ENCODE measurements at regions not wholly inside any gene's neighbourhood (a gene's known extent, or its start where the extent isn't known, plus 50 kb on each side); places are given as distances from the start of the nearest gene placed in this dataset.

DNA sequence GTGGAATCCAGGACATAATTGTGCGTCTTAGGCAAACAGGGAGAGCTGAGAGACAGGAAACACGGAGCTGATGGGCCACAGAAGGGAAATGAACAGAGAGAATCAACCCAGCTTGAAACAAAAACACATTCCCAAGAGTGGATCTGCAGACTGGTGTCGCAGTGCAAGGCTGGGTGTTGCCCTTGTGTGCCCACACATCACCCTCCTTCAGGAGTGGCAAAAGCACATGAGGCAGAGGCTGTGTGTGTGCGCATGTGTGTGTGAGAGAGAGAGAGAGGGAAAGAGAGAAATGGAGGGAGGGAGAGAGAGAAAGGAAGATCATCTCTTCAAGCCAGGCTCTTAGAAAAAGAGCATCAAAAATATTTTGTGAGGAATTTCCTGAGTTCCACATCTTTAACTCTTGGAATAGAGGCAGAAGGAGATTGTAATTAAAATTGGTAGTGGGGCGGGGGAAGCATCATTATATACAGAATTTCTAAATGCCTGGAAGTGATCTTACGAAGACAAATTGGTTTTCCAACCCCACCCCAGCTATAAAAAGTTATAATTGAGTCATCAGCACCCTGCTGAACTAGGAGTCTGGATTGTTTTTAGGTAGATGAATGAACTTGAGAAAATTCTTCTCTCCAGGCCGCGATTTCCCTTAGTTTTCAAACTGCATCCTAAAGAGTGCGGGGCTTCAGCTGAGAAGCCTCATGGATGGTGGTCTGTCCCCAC, 480.7 kb downstream of the NPHP4 start:
- Histone ChIP-seq H4K20me1 (ENCODE audit: control insufficient read depth, extremely low read depth, insufficient read depth, low read length) (no peaks in the 10 kb centered on the region), H3K9me3 (ENCODE audit: control insufficient read depth, insufficient read depth, low read depth, low read length) (no peaks in the 10 kb centered on the region)
- TF ChIP-seq, protein P1, sequence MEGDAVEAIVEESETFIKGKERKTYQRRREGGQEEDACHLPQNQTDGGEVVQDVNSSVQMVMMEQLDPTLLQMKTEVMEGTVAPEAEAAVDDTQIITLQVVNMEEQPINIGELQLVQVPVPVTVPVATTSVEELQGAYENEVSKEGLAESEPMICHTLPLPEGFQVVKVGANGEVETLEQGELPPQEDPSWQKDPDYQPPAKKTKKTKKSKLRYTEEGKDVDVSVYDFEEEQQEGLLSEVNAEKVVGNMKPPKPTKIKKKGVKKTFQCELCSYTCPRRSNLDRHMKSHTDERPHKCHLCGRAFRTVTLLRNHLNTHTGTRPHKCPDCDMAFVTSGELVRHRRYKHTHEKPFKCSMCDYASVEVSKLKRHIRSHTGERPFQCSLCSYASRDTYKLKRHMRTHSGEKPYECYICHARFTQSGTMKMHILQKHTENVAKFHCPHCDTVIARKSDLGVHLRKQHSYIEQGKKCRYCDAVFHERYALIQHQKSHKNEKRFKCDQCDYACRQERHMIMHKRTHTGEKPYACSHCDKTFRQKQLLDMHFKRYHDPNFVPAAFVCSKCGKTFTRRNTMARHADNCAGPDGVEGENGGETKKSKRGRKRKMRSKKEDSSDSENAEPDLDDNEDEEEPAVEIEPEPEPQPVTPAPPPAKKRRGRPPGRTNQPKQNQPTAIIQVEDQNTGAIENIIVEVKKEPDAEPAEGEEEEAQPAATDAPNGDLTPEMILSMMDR (conservative IDR thresholded peaks at IDR 0.05 in 1 of 2, IDR thresholded peaks at IDR 0.05 in 1 of 2; ENCODE audit: low read depth in 1 of 2, low read length in 2 of 2): no peak

DNA sequence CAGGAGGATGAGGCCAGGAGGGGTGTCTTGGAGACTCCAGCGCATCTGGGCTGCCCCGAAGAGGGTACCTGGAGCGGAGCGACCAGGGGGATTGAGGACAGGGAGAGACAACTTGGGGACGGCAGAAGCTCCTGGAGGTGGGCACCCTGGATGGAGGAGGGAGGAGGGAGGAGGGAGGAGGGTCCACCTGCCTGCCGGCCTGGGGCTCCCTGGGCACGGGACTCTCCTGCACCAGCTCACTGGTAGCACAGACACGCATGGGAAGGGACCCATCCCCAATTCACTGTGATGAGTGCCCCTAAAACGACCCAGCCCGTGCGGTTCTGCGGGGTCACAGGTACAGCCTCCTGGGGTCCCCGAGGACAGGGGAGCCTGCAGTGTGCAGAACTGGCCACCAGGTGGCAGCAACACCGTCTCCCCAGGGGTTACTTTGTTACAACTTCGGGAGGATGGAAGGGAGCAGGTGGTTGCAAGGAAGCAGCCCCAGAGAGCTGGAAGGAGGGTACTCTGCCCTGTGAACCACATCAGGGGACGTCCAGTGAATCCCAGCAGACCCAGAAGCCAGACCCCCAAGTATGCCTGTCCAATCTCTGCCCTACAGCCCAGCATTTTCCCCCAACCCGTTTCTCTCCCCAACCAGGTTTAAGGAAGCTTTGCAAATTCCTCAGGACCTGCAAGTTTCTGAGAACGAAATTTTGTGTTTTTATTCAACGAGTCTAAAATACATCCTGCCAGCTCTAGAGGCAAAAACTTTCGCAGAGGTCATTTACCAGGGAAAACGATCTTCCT, 482.4 kb downstream of the NPHP4 start:
- no peak overlapping the region for H3K9ac ChIP-seq (ENCODE audit: insufficient read depth, low read length)
- no peaks in the 10 kb centered on the region for H3K36me3 ChIP-seq (ENCODE audit: control insufficient read depth, insufficient read depth, low read length)
- no peaks in the 10 kb centered on the region for H3K27me3 ChIP-seq (ENCODE audit: control insufficient read depth, insufficient read depth, low read length)
- DNase-seq (ENCODE audit: low read depth in 2 of 2): peak; percentile 6 to 20
- no peak overlapping the region for H3K4me3 ChIP-seq (replicated peaks in 1 of 4; ENCODE audit: control extremely low read depth in 1 of 4, insufficient read depth in 1 of 4, low read depth in 3 of 4, low read length in 4 of 4)
- no peaks in the 10 kb centered on the region for H4K20me1 ChIP-seq (ENCODE audit: control insufficient read depth, extremely low read depth, insufficient read depth, low read length)
- no peak overlapping the region for H2AFZ ChIP-seq (ENCODE audit: low read length)
- H3K27ac ChIP-seq (ENCODE audit: insufficient read depth, low read length): no peak overlapping the region
- no peak overlapping the region for H3K4me2 ChIP-seq (ENCODE audit: extremely low read depth, insufficient read depth, low read length)
- no peak for TF ChIP-seq EZH2 (IDR thresholded peaks at IDR 0.05; ENCODE audit: low read length, missing control alignments)
- TF ChIP-seq, protein P1 (conservative IDR thresholded peaks at IDR 0.05 in 1 of 2, IDR thresholded peaks at IDR 0.05 in 1 of 2; ENCODE audit: low read depth in 1 of 2, low read length in 2 of 2): peak; percentile 74 to 97
- H3K4me1 ChIP-seq (ENCODE audit: control insufficient read depth, extremely low read depth, insufficient read depth, low read length): no peaks in the 10 kb centered on the region
- no peaks in the 10 kb centered on the region for H3K9me3 ChIP-seq (ENCODE audit: control insufficient read depth, insufficient read depth, low read depth, low read length)
- H3K79me2 ChIP-seq (ENCODE audit: control insufficient read depth, insufficient read depth, low read length): no peaks in the 10 kb centered on the region

More for the DNA sequence above, 480.7 kb downstream of the NPHP4 start:
- H3K9ac ChIP-seq (ENCODE audit: insufficient read depth, low read length): no peak overlapping the region
- H3K36me3 ChIP-seq (ENCODE audit: control insufficient read depth, insufficient read depth, low read length): no peaks in the 10 kb centered on the region
- H3K4me3 ChIP-seq (replicated peaks in 1 of 4; ENCODE audit: control extremely low read depth in 1 of 4, insufficient read depth in 1 of 4, low read depth in 3 of 4, low read length in 4 of 4): no peak overlapping the region
- H2AFZ ChIP-seq (ENCODE audit: low read length): no peak overlapping the region
- no peak overlapping the region for H3K27ac ChIP-seq (ENCODE audit: insufficient read depth, low read length)
- no peak for DNase-seq (ENCODE audit: low read depth in 2 of 2)
- no peaks in the 10 kb centered on the region for H3K79me2 ChIP-seq (ENCODE audit: control insufficient read depth, insufficient read depth, low read length)
- no peaks in the 10 kb centered on the region for H3K4me1 ChIP-seq (ENCODE audit: control insufficient read depth, extremely low read depth, insufficient read depth, low read length)
- no peak overlapping the region for H3K4me2 ChIP-seq (ENCODE audit: extremely low read depth, insufficient read depth, low read length)
- H3K27me3 ChIP-seq (ENCODE audit: control insufficient read depth, insufficient read depth, low read length): no peaks in the 10 kb centered on the region

DNA sequence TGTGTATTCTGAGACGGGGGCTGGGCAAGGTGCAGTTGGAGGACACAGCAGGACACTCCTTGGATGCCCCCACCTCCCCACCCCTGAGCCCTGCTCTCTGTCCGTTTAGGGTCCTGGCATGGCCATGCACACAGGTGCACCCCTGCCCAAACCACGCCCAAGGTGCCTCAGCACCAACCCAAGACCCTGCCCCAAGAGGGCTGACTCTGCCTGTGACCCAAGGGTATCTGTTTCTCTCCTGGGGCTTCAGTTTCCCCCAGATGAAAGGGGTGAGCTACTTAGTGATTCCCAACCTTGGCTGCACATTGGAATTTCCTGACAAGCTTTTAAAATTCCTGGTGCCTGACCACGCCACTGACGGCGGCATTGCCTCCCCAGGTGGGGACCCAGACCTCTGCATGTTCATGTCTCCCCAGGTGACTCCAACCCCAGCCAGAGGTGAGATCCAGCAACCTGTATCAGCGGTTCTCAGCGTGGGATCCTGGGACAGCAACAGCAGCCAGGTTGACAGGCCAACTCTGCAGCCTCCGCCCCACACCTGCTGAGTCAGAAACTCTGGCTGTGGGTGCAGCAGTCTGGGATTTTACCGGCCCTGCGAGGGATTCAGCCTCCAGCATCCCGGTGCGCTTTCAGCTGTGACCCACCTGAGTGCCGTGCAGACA, 483.4 kb downstream of the NPHP4 start:
- H3K4me3 ChIP-seq (replicated peaks in 1 of 4; ENCODE audit: control extremely low read depth in 1 of 4, insufficient read depth in 1 of 4, low read depth in 3 of 4, low read length in 4 of 4): no peak overlapping the region
- H3K27me3 ChIP-seq (ENCODE audit: control insufficient read depth, insufficient read depth, low read length): no peaks in the 10 kb centered on the region
- H2AFZ ChIP-seq (ENCODE audit: low read length): no peak overlapping the region
- no peak for DNase-seq (ENCODE audit: low read depth in 2 of 2)
- H3K79me2 ChIP-seq (ENCODE audit: control insufficient read depth, insufficient read depth, low read length): no peaks in the 10 kb centered on the region
- H3K9me3 ChIP-seq (ENCODE audit: control insufficient read depth, insufficient read depth, low read depth, low read length): no peaks in the 10 kb centered on the region
- H3K4me2 ChIP-seq (ENCODE audit: extremely low read depth, insufficient read depth, low read length): no peak overlapping the region
- H3K27ac ChIP-seq (ENCODE audit: insufficient read depth, low read length): no peak overlapping the region
- no peaks in the 10 kb centered on the region for H3K4me1 ChIP-seq (ENCODE audit: control insufficient read depth, extremely low read depth, insufficient read depth, low read length)
- H3K9ac ChIP-seq (ENCODE audit: insufficient read depth, low read length): no peak overlapping the region
- H3K36me3 ChIP-seq (ENCODE audit: control insufficient read depth, insufficient read depth, low read length): no peaks in the 10 kb centered on the region
- H4K20me1 ChIP-seq (ENCODE audit: control insufficient read depth, extremely low read depth, insufficient read depth, low read length): no peaks in the 10 kb centered on the region
- TF ChIP-seq, protein P1 (conservative IDR thresholded peaks at IDR 0.05 in 1 of 2, IDR thresholded peaks at IDR 0.05 in 1 of 2; ENCODE audit: low read depth in 1 of 2, low read length in 2 of 2): no peak
- no peak for TF ChIP-seq EZH2 (IDR thresholded peaks at IDR 0.05; ENCODE audit: low read length, missing control alignments)

Measured in fibroblast of lung (primary cell).